ENCODE measurements at regions not wholly inside any gene's neighbourhood (a gene's known extent, or its start where the extent isn't known, plus 50 kb on each side); places are given as distances from the start of the nearest gene placed in this dataset.
"Not testable (repeated sequence)": the region's sequence is repeated elsewhere in the genome, so short reads cannot be mapped to it uniquely, and the experiment has no call there.

- TF ChIP-seq EZH2 (IDR thresholded peaks at IDR 0.05; ENCODE audit: borderline replicate concordance): not testable (repeated sequence)
- TF ChIP-seq, protein P1, sequence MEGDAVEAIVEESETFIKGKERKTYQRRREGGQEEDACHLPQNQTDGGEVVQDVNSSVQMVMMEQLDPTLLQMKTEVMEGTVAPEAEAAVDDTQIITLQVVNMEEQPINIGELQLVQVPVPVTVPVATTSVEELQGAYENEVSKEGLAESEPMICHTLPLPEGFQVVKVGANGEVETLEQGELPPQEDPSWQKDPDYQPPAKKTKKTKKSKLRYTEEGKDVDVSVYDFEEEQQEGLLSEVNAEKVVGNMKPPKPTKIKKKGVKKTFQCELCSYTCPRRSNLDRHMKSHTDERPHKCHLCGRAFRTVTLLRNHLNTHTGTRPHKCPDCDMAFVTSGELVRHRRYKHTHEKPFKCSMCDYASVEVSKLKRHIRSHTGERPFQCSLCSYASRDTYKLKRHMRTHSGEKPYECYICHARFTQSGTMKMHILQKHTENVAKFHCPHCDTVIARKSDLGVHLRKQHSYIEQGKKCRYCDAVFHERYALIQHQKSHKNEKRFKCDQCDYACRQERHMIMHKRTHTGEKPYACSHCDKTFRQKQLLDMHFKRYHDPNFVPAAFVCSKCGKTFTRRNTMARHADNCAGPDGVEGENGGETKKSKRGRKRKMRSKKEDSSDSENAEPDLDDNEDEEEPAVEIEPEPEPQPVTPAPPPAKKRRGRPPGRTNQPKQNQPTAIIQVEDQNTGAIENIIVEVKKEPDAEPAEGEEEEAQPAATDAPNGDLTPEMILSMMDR (IDR thresholded peaks at IDR 0.05; ENCODE audit: poor library complexity): not testable (repeated sequence)
Observed at GRCh38 chr10:84761994-84762614, 433.7 kb downstream of the CCSER2 start.
